IPS DF 6.9 (cell line): ENCODE measurements at regions not wholly inside any gene's neighbourhood (a gene's known extent, or its start where the extent isn't known, plus 50 kb on each side); places are given as distances from the start of the nearest gene placed in this dataset.
"Not testable (repeated sequence)": the region's sequence is repeated elsewhere in the genome, so short reads cannot be mapped to it uniquely, and the experiment has no call there.

Experiments used
- DNase-seq: peaks from one replicate; pipeline ENCODE4 v3.0.0-alpha.2; 2013; ENCODE audit warnings: low read depth, low spot score
- H3K27ac ChIP-seq: one replicate; pipeline ENCODE4 v1.5.1; 2013; ENCODE audit warnings: low read length, control low read depth
- H3K27me3 ChIP-seq: 2 replicates; pipeline ENCODE4 v1.6.1; 2013; ENCODE audit warnings: mild to moderate bottlenecking, low read length; ENCODE audit not compliant: control insufficient read depth, insufficient read depth
- H3K36me3 ChIP-seq: 2 replicates; pipeline ENCODE4 v1.6.1; 2013; ENCODE audit warnings: low read length; ENCODE audit not compliant: control insufficient read depth, insufficient read depth
- H3K4me1 ChIP-seq: 2 replicates; pipeline ENCODE4 v1.6.1; 2013; ENCODE audit warnings: low read length; ENCODE audit not compliant: control insufficient read depth, insufficient read depth
- H3K4me3 ChIP-seq: 2 replicates; pipeline ENCODE4 v1.5.1; 2013; ENCODE audit warnings: mild to moderate bottlenecking, low read length
- H3K9me3 ChIP-seq: 2 replicates; pipeline ENCODE4 v1.6.1; 2013; ENCODE audit warnings: low read length, inconsistent platforms; ENCODE audit not compliant: control insufficient read depth, insufficient read depth
- WGBS: extraction: QIAGEN DNeasy Blood & Tissue Kit; methylation state at CpG from one replicate; pipeline ENCODE4 v1.1.7; 2013; ENCODE audit warnings: mixed read lengths, missing lambda C conversion rate; ENCODE audit not compliant: insufficient read length, insufficient coverage; 5-methylcytosine and 5-hydroxymethylcytosine counted together

- no peaks in the 10 kb centered on the region for H3K27me3 ChIP-seq
- H3K9me3 ChIP-seq = peaks cover 37% of the 10 kb centered on the region
- no CpG with 5 or more reads among the region's 17 CpGs for WGBS
- DNase-seq = no peak
- H3K4me1 ChIP-seq = no peaks in the 10 kb centered on the region
- H3K4me3 ChIP-seq = no peak overlapping the region
- H3K36me3 ChIP-seq = no peaks in the 10 kb centered on the region
- H3K27ac ChIP-seq = no peak overlapping the region
Observed at GRCh38 chr14:105938055-105938863, 411.9 kb downstream of the TMEM121 start.

GRCh38 chr14:105938959-105939358 lies 412.6 kb downstream of the TMEM121 start:
- no peaks in the 10 kb centered on the region for H3K27me3 ChIP-seq
- H3K4me3 ChIP-seq = no peak overlapping the region
- no peaks in the 10 kb centered on the region for H3K36me3 ChIP-seq
- H3K27ac ChIP-seq = no peak overlapping the region
- WGBS = no CpG with 5 or more reads among the region's 1 CpG
- H3K9me3 ChIP-seq = peaks cover 38% of the 10 kb centered on the region
- no peak for DNase-seq
- no peaks in the 10 kb centered on the region for H3K4me1 ChIP-seq

- Histone ChIP-seq H3K9me3 (peaks cover 42% of the 10 kb centered on the region), H3K4me1 (no peaks in the 10 kb centered on the region), H3K36me3 (no peaks in the 10 kb centered on the region), H3K27me3 (no peaks in the 10 kb centered on the region), H3K4me3 (no peak overlapping the region), H3K27ac (no peak overlapping the region)
- no CpG with 5 or more reads among the region's 12 CpGs for WGBS
- no peak for DNase-seq
Observed at GRCh38 chr14:105939810-105940508, 413.6 kb downstream of the TMEM121 start.

GRCh38 chr14:105940534-105941225 lies 414.3 kb downstream of the TMEM121 start:
- no CpG with 5 or more reads among the region's 9 CpGs for WGBS
- Histone ChIP-seq H3K27me3 (no peaks in the 10 kb centered on the region), H3K9me3 (peaks cover 43% of the 10 kb centered on the region), H3K27ac (no peak overlapping the region), H3K4me1 (no peaks in the 10 kb centered on the region), H3K4me3 (no peak overlapping the region), H3K36me3 (no peaks in the 10 kb centered on the region)
- DNase-seq = no peak

- Histone ChIP-seq H3K9me3 (peaks cover 44% of the 10 kb centered on the region), H3K27ac (no peak overlapping the region), H3K27me3 (no peaks in the 10 kb centered on the region), H3K4me3 (no peak overlapping the region), H3K36me3 (no peaks in the 10 kb centered on the region), H3K4me1 (no peaks in the 10 kb centered on the region)
- WGBS = no CpG with 5 or more reads among the region's 24 CpGs
- no peak for DNase-seq
Observed at GRCh38 chr14:105941226-105942166, 415.1 kb downstream of the TMEM121 start.

- no CpG with 5 or more reads among the region's 22 CpGs for WGBS
- not testable (repeated sequence) for H3K27me3 ChIP-seq, DNase-seq, H3K4me3 ChIP-seq, H3K4me1 ChIP-seq, H3K36me3 ChIP-seq, H3K27ac ChIP-seq
- H3K9me3 ChIP-seq = peaks cover 39% of the 10 kb centered on the region
Observed at GRCh38 chr14:105942725-105943124, 416.3 kb downstream of the TMEM121 start.

GRCh38 chr14:105943973-105944602 lies 417.7 kb downstream of the TMEM121 start:
- Histone ChIP-seq H3K4me3 (no peak overlapping the region), H3K36me3 (no peaks in the 10 kb centered on the region), H3K4me1 (no peaks in the 10 kb centered on the region), H3K27ac (no peak overlapping the region), H3K27me3 (no peaks in the 10 kb centered on the region), H3K9me3 (peaks cover 31% of the 10 kb centered on the region)
- DNase-seq = no peak
- WGBS = no CpG with 5 or more reads among the region's 12 CpGs

GRCh38 chr14:105944632-105945610 lies 418.5 kb downstream of the TMEM121 start:
- no CpG with 5 or more reads among the region's 30 CpGs for WGBS
- DNase-seq = no peak
- no peaks in the 10 kb centered on the region for H3K4me1 ChIP-seq
- no peak overlapping the region for H3K27ac ChIP-seq
- H3K4me3 ChIP-seq = no peak overlapping the region
- no peaks in the 10 kb centered on the region for H3K27me3 ChIP-seq
- no peaks in the 10 kb centered on the region for H3K36me3 ChIP-seq
- H3K9me3 ChIP-seq = peaks cover 29% of the 10 kb centered on the region

- H3K9me3 ChIP-seq = peaks cover 21% of the 10 kb centered on the region
- no peaks in the 10 kb centered on the region for H3K4me1 ChIP-seq
- no peak overlapping the region for H3K4me3 ChIP-seq
- DNase-seq = no peak
- no peaks in the 10 kb centered on the region for H3K27me3 ChIP-seq
- H3K36me3 ChIP-seq = no peaks in the 10 kb centered on the region
- whole genome bisulfite sequencing = no CpG with 5 or more reads among the region's 7 CpGs
- no peak overlapping the region for H3K27ac ChIP-seq
Observed at GRCh38 chr14:105945896-105946295, 419.5 kb downstream of the TMEM121 start.
